HG02759 (cell line): ENCODE measurements at regions not wholly inside any gene's neighbourhood (a gene's known extent, or its start where the extent isn't known, plus 50 kb on each side); places are given as distances from the start of the nearest gene placed in this dataset.
"Not testable (repeated sequence)": the region's sequence is repeated elsewhere in the genome, so short reads cannot be mapped to it uniquely, and the experiment has no call there.

ENCODE experiments used
- ATAC-seq: cut with Tn5 transposase; IDR thresholded peaks from one replicate; pipeline ENCODE4 v1.9.1; 2021; ENCODE audit warnings: mild to moderate bottlenecking, moderate library complexity; ENCODE audit not compliant: unreplicated experiment

DNA sequence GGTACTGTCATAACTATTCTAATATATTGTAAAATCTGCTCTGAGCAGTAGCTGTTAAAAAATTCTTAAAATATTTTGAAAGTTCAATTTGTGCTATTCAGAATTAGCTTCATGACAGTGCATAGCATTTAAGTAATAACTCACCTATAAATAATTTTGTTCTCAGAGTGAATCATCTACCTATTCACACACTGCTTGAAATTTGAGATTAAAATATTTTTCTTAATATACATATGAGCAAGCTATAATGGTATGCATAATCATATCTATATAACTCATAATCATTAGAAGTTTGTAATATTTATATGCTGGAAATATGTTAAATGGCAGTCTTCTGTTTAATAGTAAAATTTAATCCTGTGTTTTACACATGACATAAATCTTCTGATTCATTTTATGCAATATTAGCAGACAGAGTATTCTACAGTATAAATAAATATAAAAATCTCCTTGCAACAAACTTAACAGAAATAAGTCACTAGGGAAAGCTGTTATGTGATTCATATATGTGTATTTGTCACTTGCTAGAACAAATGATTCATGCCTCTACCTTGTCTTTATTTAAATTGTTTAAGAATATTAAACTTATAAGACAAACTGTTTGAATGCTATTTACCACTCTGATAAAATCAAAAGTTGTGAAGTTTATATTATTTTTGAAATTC is 710.8 kb downstream of the PLOD2 start:
- ATAC-seq = no peak

DNA sequence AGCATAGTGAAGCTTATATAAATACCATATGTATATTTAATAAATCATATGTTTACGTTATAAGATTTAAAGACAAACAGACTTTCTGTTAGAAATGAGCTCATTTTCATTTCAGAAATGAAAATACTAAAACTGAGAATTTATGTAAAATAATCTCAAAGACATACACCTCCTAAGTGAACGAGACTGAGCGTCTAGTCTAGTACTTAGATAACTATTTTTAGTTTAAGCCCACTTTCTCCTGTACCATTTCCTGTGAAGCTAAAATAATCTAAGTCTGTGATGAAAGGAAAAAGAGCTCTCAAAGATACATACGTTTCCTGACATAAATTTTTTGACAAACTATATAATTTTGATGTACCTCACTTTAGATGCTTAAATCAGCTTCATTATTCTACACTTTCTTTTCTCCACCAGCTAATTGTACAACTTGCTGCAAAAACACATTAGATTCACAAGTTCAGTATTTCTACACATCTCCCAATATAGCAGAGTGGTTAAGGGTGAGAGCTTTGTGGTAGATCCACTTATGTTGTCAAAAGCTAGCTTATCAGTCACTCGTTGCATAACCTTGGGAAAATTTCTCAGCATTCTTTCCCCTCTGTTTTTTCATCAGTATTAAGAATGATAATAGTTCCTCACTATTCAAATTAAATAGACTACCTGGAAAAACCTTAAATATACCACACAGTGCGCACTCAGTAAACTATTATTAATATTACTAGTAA is 703.0 kb downstream of the PLOD2 start:
- ATAC-seq = no peak

DNA sequence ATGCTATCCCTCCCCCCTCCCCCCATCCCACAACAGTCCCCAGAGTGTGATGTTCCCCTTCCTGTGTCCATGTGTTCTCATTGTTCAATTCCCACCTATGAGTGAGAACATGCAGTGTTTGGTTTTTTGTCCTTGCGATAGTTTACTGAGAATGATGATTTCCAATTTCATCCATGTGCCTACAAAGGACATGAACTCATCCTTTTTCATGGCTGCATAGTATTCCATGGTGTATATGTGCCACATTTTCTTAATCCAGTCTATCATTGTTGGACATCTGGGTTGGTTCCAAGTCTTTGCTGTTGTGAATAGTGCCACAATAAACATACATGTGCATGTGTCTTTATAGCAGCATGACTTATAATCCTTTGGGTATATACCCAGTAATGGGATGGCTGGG is 701.3 kb downstream of the PLOD2 start:
- ATAC-seq = not testable (repeated sequence)

DNA sequence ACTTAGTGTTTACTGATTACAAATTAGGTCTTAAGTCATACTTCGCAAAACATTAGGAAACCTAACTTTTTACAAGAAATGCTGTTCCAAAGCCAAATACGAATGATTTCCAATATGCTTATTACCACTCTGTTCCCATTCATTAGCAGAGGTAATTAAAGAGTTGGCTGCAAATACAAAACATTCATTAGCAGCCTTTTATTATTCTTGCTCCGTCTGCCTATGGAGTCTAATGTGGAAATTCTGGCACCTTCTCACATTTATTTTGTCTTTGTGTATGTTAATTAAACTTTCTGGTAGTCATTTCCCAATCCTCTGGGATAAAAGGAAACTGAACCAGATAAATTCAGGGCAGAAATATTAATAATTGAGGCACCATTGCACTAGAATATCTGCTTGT is 689.0 kb downstream of the PLOD2 start:
- ATAC-seq = no peak

DNA sequence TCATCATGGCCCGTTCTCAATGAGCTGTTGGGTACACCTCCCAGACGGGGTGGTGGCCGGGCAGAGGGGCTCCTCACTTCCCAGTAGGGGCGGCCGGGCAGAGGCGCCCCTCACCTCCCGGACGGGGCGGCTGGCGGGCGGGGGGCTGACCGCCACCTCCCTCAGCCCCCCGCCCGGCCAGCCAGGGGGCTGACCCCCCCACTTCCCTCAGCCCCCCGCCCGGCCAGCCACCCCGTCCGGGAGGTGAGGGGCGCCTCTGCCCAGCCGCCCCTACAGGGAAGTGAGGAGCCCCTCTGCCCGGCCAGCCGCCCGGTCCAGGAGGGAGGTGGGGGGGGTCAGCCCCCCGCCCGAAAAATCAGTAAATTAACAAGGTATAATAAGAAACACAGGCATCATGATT is 678.2 kb downstream of the PLOD2 start:
- not testable (repeated sequence) for ATAC-seq

DNA sequence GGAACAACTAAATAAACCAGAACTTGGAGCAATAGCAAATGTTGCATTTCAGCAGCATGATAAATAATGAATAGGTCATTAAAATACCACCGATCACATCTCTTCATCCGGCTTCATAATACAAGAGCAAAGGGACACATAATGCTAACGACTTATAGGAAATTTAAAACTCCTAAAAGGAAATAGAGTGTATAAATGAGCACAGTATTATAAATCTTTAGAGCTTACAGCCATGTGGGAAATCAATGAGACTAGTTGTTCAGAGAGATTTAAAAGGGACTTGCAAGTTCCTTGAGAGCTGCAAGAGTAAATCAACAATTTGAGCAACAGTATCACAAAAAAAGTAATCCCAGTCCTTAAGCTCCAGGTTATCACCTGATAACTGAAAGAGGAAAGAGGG is 677.0 kb downstream of the PLOD2 start:
- no peak for ATAC-seq

DNA sequence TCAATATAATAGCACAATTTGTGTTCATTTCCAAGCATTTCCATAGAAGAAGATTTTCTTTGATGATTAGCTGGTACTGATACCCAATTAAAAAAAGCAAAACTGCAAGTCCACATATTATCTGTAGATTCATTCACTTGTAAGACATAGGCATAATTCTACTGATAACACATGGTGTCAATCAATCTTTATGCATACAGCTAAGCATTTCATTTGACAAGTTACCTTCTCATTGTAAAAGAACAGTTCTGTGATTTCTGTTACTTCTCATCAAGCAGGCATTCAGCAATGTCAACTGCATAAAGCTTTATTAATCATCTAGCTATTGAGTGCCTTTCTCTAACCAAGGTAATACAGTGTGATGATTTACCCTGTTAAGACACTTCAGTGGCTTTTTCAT is 672.0 kb downstream of the PLOD2 start:
- ATAC-seq = no peak

DNA sequence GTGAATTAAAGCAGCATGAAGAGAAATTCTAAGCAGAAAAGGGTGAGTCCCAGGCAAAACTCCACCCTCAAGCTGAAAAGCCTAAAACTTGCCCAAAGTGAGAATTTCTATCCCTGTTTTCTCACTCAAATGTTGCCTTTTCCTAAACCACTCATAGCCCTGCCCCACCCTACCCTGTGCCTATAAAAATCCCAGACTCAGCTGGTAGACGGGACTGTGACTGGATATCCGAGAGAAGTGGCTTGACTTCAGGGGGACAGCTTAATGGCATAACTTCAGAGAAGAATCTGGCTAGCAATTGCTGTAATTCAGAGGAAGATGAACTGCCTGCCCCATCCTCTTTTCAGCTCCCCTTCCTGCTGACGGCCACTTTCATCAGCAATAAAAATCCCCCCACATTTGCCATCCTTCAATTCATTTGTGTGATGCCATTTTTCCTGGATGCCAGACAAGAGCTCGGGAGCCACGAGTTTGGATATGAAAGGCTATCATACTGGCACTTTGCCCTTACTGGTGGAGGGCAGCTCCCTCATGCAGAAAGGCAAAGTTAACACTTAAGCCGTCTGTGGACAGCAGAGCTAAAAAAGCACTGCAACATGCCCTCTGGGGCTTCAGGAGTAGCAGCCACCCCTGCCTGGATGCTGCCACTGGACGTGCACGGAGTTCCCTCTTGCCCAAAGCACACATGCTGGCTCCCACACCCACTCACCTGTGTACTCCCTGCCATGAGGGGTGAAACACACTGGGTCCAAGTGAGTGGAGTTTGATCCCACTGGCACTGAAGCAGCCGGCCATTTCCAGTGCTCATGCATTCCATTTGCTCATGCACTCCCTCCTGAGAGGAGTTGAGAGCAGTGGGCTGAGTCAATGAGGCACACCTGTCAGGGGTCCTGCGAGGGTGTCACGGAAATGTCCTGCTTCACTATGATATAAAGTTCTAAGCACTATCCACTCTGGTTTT is 670.6 kb downstream of the PLOD2 start:
- ATAC-seq = no peak

DNA sequence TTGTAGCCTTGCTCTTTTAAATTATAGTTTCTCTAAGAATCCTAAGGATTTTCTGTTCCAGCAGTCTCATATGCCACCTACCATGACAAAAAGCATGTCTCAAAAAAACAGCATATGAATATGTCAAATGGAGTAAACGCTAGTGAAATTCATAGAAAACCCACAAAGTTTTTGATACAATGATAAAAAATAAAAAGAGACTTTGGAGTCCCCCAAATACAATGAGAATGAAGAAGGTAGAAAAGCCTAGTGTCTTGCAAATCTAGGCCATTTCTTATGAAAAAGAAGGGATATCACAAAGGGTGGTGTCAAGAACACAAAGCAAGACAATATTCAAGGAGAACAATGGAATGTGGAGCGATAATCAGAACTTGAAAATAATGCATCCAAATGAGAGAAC is 668.5 kb downstream of the PLOD2 start:
- no peak for ATAC-seq

DNA sequence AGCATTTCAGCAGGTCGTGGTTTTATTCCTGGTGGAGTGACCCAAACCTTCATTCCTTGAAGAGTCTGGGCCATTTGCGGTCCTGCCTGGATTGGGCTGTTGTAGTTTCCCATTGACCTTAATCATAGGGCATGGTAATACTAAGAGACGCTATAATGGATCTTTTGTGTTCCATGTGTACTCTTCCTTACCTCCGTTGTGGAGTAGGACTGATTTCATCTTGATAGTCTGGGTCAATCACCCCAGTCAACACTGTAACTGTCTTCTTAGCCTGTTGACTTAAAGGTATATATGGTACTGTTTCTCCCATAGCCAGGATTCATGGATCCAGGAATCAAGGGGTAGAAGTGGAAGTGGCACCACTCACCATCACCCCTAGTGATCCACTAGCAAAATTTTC is 643.6 kb downstream of the PLOD2 start:
- not testable (repeated sequence) for ATAC-seq

DNA sequence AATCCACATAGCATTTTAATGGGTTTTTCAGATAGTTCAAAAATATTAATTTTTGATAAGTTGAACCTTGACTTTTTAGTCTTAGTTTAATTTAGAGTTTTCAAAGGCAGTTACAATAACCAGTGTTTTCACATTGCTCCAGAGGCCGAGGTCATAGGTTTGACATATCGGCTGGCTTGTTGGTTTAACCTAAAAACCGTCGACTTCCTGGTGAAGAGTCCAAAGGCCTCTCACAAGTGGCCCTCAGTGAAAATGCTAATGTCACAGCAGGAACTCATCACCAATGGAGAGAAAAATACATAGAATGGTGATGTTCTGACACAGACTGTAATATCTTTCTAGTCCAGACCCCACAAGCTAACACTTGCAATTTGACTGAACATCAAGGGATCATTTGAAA is 642.3 kb downstream of the PLOD2 start:
- no peak for ATAC-seq

DNA sequence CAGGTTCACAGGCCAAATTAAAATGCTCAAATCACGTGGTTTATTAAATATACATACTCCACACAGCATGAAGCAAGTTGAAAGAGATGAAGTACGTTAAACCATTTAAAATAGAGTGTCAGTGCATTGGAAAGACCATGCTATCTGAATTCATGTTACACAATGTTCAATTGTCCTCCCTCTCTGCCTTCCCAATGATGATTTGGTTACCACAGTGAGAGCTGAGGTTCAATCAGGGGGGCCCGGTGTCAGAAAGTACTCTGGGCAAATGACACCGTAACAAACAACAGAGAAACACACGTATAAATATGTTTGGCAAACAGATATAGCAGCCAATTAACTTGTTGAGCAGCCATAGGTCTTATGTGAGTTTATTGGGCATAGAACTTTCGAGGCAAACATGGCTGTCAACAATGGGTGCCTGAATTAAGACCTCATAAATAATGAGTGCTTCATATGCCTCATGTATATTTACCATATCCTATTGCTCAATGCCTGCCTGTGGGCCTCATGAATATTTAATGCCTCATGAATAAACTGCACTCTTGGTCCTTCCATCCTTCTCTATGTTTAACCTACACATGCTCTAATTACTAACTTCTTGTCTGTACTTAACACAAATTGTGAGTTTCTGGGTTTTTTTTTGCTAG is 641.5 kb downstream of the PLOD2 start:
- no peak for ATAC-seq

DNA sequence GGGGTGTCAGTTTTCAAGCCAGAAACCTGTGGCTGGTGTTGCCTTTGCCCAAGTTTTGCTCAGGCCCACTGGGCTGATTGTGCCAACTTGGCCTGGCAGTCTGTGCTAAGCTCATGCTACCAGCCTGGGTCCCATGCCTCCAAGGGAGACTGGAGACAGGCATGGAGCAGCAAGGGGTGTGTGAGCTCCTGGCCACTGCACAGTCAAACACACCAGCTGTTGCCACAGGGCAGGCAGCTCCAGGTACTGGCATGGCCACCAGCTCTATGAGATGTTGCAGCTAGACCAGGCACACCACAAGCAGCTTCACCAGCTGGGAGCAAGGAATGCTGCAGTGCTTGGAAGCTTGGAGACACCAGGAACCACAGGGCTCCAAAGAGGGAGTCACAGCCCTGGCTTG is 638.8 kb downstream of the PLOD2 start:
- no peak for ATAC-seq

DNA sequence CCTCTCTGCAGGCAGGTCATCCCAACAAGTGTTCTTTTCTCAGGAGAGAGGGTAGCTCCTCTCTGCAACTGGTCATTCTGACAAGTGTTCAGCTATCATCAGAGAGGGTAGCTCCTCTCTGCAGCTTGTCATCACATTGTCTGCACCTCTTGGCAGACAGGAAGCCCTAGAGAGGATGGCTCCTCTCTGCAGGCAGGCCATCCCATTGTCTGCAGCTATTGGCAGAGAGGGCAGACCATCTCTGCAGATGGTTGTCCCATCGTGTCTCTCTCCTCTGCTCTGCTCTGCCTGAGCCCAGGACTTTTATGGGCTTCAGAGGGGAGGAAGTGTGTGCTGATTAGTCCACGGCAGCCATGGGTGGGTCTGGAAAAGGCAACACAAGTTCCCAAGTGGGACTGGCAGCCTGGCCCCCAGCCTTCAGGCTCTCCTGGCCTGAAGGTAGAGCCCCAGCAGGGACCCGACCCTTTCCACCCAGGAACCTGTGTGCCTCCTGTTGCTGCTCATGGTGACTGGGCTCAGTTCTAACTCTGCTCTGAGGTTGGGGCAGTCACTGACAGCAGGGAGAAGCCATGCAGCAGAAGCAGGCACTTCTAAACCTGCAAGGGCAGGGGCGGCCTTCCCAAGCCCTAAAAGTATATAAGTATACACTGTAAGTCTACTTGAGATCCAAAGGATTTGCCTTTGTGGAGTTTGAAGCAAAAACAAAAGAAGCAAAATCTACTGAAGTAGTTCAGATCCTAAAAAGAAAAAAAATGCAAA is 637.9 kb downstream of the PLOD2 start:
- no peak for ATAC-seq

DNA sequence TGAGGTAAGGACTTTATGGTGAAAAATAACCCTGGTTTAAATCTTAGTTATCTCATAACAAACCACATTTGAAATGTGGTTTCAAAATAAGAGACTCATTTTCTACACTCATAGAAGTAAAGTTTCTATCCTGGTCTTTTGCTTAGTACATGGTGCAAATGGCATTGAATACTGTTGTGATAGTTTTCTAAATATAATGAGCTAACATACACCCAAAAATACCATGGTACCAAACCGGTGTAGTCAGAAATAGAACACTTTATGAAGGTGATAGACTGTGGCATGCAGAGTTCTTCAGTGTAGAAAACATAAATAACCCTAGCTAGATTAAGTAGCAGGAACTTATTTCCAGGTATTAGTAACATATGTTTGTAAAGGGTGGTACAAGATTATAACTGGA is 629.4 kb downstream of the PLOD2 start:
- no peak for ATAC-seq

DNA sequence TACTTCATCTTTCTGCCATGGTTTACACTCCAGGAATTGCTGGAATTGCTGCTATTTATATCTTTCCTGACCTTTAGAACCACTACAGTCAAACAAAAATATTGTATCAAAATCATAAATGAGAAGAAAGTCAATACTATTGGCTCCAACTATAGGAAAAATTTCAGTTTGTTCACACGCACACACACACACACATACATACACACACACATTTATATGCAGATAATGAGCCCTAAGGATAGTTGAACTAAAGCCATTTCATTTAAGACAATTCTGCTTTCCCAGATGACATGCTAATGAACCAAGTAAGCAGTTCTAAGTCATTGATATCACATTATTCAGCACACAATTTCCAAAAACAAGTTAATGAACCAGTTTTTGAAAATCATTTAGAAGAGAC is 627.3 kb downstream of the PLOD2 start:
- ATAC-seq = no peak

DNA sequence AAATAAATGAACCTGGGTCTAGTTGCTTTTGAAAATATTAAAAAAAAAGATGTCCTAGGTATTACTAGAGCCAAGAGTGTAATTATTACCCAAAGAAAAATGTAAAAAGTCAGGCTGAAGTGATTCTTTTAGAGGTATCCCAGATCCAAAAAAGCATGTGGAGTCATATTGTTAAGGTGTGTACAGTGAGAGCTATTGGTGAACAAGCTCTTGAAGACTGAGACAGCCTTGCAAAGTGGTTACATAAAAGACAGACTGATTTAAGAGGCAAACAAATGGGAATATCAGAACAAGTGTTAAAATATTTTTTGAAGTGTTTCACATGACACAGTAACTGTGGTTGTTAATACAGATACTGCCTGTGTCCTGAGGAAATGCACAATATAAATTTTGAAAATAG is 624.5 kb downstream of the PLOD2 start:
- no peak for ATAC-seq

DNA sequence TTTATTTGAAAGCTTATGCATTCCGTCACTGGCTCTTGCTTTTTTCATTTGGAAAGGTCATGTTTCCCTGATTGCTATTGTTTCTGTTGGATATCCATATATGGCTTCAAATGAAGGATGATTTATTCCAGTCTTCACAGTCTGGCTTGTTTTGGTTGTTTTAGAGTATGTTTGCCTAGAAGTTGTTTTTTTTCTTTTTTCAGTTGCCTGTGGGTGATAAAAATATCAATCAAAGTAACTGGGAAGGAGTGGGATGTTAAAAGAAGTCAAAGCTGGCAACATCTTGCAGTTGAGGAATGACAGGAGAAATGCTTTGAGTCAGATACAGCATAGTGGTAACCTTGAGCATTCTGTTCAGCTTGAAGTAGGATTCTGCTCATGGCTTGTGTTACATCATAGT is 610.5 kb downstream of the PLOD2 start:
- no peak for ATAC-seq

DNA sequence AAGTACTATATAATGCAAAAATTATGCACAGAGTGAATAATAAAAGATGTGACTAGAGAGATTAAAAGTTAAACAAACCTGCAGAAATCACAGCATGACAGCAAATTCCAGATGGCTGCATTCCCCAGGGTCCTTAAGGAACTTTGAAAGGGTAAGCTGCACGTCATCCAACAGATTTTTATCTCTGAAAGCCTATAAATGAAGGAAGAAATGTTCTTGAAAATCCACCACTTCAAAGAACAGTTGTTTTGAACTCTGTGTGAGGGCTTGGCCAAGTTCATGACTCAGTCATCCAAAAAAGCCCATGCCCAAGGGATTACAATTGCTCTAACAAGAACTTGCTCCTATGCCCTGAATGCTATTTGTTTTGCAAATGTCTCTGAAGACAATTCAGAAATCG is 603.6 kb downstream of the PLOD2 start:
- ATAC-seq = no peak

DNA sequence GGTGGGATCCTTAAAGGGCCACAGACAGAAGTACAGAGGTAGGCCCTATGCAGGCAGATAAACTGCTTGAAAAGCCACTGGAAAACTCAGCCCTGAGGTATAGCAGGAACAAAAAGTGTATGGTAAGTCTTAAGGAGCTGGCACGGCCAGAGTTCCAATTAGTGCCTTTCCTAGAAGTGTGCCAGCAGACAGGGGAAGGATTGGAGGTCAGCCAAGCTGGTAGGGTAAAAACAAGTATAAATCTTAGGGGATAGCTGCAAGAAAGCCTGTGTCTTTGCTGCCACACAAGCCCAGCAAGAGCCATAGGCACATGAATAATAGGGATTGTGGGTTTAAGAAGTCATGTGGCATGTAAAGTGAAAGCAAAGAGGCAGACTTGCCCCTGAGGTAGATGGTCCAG is 582.5 kb downstream of the PLOD2 start:
- ATAC-seq = no peak
